ENCODE measurements at regions not wholly inside any gene's neighbourhood (a gene's known extent, or its start where the extent isn't known, plus 50 kb on each side); places are given as distances from the start of the nearest gene placed in this dataset.

DNA sequence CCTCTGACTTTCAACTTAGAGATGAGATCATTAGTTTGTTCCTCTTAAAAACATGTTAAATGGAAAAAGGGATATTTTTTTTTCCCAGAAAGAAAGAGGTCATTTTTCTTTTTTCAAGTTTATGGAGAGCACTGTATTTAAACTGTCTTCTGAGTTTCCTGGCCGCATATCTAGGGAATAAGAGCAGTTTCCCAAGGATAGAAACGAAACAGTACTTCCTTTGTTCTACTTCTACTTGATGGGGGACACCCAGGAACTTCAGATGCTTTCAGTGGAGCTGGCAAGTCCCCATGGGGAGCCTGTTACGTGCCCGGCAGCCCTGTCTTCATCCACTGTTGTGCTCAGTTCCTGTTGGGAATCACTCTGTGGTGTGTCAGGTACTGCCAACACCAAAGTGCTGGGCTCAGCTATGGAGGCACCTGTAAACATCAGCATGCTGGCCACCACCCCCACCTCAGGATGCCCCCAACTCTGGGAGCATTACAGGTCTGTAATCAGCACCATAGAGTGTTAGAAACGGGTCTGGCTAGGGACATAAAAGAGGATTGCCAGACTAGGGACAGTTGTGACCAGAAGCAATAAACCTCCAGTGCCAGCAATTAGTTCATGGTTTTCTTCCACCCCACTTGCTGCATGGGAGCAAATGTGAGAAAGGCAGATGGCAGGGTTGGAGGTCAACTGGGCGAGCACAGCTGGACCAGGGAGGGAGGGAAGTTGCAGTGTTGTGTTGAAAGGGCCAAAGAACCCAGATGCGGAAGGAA lies 221.7 kb upstream of the ECI2 start:
- no peaks in the 10 kb centered on the region; the same call in 2 of the 3 replicates for H3K9me3 Mint-ChIP-seq
- H3K4me1 ChIP-seq (ENCODE audit: insufficient read depth) = no peaks in the 10 kb centered on the region
- no peak overlapping the region for H3K27ac ChIP-seq (ENCODE audit: low read depth)
- no peak for ATAC-seq
- peaks cover 6% of the 10 kb centered on the region for H3K4me1 Mint-ChIP-seq
- H3K4me3 Mint-ChIP-seq = no peak overlapping the region
- no peaks in the 10 kb centered on the region for H4K20me1 ChIP-seq (replicated peaks; ENCODE audit: insufficient read depth)
- peaks cover 6% of the 10 kb centered on the region for H3K27me3 Mint-ChIP-seq (ENCODE audit: insufficient read depth, low read depth, poor library complexity)
- no peak overlapping the region for H3K27ac Mint-ChIP-seq
- peaks cover 4% of the 10 kb centered on the region; the same call in 1 of the 2 replicates for H3K9me2 ChIP-seq (ENCODE audit: insufficient read depth)
- no peak overlapping the region for H2AFZ ChIP-seq
- no peaks in the 10 kb centered on the region for H3F3A ChIP-seq (replicated peaks; ENCODE audit: low read depth)
- no peak for DNase-seq (ENCODE audit: low spot score)
- H3K36me3 Mint-ChIP-seq (ENCODE audit: low read depth) = no peaks in the 10 kb centered on the region
- H3K27me3 ChIP-seq (ENCODE audit: insufficient read depth) = no peaks in the 10 kb centered on the region
- H3K36me3 ChIP-seq (ENCODE audit: insufficient read depth) = no peaks in the 10 kb centered on the region
- H3K79me2 ChIP-seq (replicated peaks; ENCODE audit: insufficient read depth) = no peaks in the 10 kb centered on the region
- H3K4me3 ChIP-seq = no peak overlapping the region
- no peak overlapping the region for H3K4me2 ChIP-seq
- TF ChIP-seq EZH2 (IDR thresholded peaks at IDR 0.05; ENCODE audit: low read depth, unreplicated experiment) (no peak), EZH2phosphoT487 (IDR thresholded peaks at IDR 0.05; ENCODE audit: unreplicated experiment) (no peak), STAT1 (IDR thresholded peaks at IDR 0.05; ENCODE audit: unreplicated experiment) (no peak), ZNF114 (CRISPR knock-in tag; IDR thresholded peaks at IDR 0.05) (no peak), ZNF331 (CRISPR knock-in tag; IDR thresholded peaks at IDR 0.05; ENCODE audit: low read depth) (no peak), POLR2AphosphoS5 (IDR thresholded peaks at IDR 0.05; ENCODE audit: low read depth) (no peak), CREB1 (CRISPR knock-in tag; IDR thresholded peaks at IDR 0.05; ENCODE audit: low read depth) (no peak), NANOG (IDR thresholded peaks at IDR 0.05; ENCODE audit: borderline replicate concordance) (no peak), JUNB (IDR thresholded peaks at IDR 0.05; ENCODE audit: unreplicated experiment) (no peak)
- TF ChIP-seq, protein P1, sequence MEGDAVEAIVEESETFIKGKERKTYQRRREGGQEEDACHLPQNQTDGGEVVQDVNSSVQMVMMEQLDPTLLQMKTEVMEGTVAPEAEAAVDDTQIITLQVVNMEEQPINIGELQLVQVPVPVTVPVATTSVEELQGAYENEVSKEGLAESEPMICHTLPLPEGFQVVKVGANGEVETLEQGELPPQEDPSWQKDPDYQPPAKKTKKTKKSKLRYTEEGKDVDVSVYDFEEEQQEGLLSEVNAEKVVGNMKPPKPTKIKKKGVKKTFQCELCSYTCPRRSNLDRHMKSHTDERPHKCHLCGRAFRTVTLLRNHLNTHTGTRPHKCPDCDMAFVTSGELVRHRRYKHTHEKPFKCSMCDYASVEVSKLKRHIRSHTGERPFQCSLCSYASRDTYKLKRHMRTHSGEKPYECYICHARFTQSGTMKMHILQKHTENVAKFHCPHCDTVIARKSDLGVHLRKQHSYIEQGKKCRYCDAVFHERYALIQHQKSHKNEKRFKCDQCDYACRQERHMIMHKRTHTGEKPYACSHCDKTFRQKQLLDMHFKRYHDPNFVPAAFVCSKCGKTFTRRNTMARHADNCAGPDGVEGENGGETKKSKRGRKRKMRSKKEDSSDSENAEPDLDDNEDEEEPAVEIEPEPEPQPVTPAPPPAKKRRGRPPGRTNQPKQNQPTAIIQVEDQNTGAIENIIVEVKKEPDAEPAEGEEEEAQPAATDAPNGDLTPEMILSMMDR (conservative IDR thresholded peaks at IDR 0.05; ENCODE audit: low read depth in 2 of 2) = no peak
- TF ChIP-seq, protein P2, sequence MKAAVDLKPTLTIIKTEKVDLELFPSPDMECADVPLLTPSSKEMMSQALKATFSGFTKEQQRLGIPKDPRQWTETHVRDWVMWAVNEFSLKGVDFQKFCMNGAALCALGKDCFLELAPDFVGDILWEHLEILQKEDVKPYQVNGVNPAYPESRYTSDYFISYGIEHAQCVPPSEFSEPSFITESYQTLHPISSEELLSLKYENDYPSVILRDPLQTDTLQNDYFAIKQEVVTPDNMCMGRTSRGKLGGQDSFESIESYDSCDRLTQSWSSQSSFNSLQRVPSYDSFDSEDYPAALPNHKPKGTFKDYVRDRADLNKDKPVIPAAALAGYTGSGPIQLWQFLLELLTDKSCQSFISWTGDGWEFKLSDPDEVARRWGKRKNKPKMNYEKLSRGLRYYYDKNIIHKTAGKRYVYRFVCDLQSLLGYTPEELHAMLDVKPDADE (IDR thresholded peaks at IDR 0.05) = no peak
- TF ChIP-seq, protein P3, sequence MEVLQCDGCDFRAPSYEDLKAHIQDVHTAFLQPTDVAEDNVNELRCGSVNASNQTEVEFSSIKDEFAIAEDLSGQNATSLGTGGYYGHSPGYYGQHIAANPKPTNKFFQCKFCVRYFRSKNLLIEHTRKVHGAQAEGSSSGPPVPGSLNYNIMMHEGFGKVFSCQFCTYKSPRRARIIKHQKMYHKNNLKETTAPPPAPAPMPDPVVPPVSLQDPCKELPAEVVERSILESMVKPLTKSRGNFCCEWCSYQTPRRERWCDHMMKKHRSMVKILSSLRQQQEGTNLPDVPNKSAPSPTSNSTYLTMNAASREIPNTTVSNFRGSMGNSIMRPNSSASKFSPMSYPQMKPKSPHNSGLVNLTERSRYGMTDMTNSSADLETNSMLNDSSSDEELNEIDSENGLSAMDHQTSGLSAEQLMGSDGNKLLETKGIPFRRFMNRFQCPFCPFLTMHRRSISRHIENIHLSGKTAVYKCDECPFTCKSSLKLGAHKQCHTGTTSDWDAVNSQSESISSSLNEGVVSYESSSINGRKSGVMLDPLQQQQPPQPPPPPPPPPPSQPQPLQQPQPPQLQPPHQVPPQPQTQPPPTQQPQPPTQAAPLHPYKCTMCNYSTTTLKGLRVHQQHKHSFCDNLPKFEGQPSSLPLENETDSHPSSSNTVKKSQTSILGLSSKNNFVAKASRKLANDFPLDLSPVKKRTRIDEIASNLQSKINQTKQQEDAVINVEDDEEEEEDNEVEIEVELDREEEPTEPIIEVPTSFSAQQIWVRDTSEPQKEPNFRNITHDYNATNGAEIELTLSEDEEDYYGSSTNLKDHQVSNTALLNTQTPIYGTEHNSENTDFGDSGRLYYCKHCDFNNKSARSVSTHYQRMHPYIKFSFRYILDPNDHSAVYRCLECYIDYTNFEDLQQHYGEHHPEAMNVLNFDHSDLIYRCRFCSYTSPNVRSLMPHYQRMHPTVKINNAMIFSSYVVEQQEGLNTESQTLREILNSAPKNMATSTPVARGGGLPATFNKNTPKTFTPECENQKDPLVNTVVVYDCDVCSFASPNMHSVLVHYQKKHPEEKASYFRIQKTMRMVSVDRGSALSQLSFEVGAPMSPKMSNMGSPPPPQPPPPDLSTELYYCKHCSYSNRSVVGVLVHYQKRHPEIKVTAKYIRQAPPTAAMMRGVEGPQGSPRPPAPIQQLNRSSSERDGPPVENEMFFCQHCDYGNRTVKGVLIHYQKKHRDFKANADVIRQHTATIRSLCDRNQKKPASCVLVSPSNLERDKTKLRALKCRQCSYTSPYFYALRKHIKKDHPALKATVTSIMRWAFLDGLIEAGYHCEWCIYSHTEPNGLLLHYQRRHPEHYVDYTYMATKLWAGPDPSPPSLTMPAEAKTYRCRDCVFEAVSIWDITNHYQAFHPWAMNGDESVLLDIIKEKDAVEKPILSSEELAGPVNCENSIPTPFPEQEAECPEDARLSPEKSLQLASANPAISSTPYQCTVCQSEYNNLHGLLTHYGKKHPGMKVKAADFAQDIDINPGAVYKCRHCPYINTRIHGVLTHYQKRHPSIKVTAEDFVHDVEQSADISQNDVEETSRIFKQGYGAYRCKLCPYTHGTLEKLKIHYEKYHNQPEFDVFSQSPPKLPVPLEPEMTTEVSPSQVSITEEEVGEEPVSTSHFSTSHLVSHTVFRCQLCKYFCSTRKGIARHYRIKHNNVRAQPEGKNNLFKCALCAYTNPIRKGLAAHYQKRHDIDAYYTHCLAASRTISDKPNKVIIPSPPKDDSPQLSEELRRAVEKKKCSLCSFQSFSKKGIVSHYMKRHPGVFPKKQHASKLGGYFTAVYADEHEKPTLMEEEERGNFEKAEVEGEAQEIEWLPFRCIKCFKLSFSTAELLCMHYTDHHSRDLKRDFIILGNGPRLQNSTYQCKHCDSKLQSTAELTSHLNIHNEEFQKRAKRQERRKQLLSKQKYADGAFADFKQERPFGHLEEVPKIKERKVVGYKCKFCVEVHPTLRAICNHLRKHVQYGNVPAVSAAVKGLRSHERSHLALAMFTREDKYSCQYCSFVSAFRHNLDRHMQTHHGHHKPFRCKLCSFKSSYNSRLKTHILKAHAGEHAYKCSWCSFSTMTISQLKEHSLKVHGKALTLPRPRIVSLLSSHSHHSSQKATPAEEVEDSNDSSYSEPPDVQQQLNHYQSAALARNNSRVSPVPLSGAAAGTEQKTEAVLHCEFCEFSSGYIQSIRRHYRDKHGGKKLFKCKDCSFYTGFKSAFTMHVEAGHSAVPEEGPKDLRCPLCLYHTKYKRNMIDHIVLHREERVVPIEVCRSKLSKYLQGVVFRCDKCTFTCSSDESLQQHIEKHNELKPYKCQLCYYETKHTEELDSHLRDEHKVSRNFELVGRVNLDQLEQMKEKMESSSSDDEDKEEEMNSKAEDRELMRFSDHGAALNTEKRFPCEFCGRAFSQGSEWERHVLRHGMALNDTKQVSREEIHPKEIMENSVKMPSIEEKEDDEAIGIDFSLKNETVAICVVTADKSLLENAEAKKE (CRISPR knock-in tag; IDR thresholded peaks at IDR 0.05) = no peak
- TF ChIP-seq, protein P4, sequence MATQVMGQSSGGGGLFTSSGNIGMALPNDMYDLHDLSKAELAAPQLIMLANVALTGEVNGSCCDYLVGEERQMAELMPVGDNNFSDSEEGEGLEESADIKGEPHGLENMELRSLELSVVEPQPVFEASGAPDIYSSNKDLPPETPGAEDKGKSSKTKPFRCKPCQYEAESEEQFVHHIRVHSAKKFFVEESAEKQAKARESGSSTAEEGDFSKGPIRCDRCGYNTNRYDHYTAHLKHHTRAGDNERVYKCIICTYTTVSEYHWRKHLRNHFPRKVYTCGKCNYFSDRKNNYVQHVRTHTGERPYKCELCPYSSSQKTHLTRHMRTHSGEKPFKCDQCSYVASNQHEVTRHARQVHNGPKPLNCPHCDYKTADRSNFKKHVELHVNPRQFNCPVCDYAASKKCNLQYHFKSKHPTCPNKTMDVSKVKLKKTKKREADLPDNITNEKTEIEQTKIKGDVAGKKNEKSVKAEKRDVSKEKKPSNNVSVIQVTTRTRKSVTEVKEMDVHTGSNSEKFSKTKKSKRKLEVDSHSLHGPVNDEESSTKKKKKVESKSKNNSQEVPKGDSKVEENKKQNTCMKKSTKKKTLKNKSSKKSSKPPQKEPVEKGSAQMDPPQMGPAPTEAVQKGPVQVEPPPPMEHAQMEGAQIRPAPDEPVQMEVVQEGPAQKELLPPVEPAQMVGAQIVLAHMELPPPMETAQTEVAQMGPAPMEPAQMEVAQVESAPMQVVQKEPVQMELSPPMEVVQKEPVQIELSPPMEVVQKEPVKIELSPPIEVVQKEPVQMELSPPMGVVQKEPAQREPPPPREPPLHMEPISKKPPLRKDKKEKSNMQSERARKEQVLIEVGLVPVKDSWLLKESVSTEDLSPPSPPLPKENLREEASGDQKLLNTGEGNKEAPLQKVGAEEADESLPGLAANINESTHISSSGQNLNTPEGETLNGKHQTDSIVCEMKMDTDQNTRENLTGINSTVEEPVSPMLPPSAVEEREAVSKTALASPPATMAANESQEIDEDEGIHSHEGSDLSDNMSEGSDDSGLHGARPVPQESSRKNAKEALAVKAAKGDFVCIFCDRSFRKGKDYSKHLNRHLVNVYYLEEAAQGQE (IDR thresholded peaks at IDR 0.05; ENCODE audit: unreplicated experiment) = no peak

Data from GM23338 (cell line).